Body of pancreas (tissue), 4 donors: ENCODE measurements at regions not wholly inside any gene's neighbourhood (a gene's known extent, or its start where the extent isn't known, plus 50 kb on each side); places are given as distances from the start of the nearest gene placed in this dataset.

Source experiments
- ATAC-seq: fragments of 150-250 bp; one replicate; pipeline ENCODE4 v1.9.1; 2016
- DNase-seq, 4 donors: peaks; one replicate each; pipeline ENCODE4 v3.0.0-alpha.2; 2019
- H3K27ac ChIP-seq, 4 donors: fragments of 200-600 bp; sonication (generic); 1 replicate in 3 of 4; 2 replicates in 1 of 4; pipeline versions ENCODE4 v1.5.1 to v1.6.1; 2016 to 2019; ENCODE audit warnings: mild to moderate bottlenecking in 1 of 4, mixed read lengths in 1 of 4, moderate library complexity in 1 of 4
- H3K27me3 ChIP-seq, 2 donors: fragments of 200-600 bp; sonication (generic); one replicate each; pipeline ENCODE4 v1.6.0; 2016; ENCODE audit warnings: mild to moderate bottlenecking in 1 of 2
- H3K36me3 ChIP-seq, 2 donors: fragments of 200-600 bp; sonication (generic); replicated peaks in 1 of 2; 2 replicates each; pipeline ENCODE4 v1.5.1; 2016; ENCODE audit warnings: low read depth in 2 of 2; ENCODE audit not compliant: insufficient read depth in 1 of 2
- H3K4me1 ChIP-seq: fragments of 200-600 bp; sonication (generic); one replicate; pipeline ENCODE4 v1.6.0; 2016
- H3K4me3 ChIP-seq, 2 donors: fragments of 200-600 bp; sonication (generic); 1 replicate in 1 of 2; 2 replicates in 1 of 2; pipeline ENCODE4 v1.5.1; 2016 to 2019
- H3K9me3 ChIP-seq, 3 donors: fragments of 200-600 bp; sonication (generic); 1 replicate in 2 of 3; 2 replicates in 1 of 3; pipeline ENCODE4 v1.5.1; 2016
- CTCF ChIP-seq, 7 experiments: fragments of 450-650 bp in 4 of 7; fragments of 200-600 bp in 3 of 7; sonication (generic) in 3 of 7; IDR thresholded peaks; one replicate each; pipeline ENCODE4 v1.5.1; 2016 to 2019; ENCODE audit warnings: antibody characterized with exemption in 7 of 7
- POLR2A ChIP-seq, 3 donors: fragments of 450-650 bp; IDR thresholded peaks; one replicate each; pipeline ENCODE4 v1.6.1; 2016; ENCODE audit warnings: antibody characterized with exemption in 3 of 3, mild to moderate bottlenecking in 2 of 3
- WGBS, 2 donors: methylation state at CpG; one replicate each; pipeline ENCODE4 v1.1.5; 2017; 5-methylcytosine and 5-hydroxymethylcytosine counted together
- intact Hi-C: fragments of 100-400 bp; cut with DNase I; formaldehyde crosslinking; loops from one replicate; pipeline ENCODE4 v1.15.1; 2023

GRCh38 chr15:63439536-63440264, 58.1 kb upstream of the CA12 start:
- Histone ChIP-seq H3K27me3 (no peaks in the 10 kb centered on the region), H3K4me1 (peaks cover 11% of the 10 kb centered on the region), H3K36me3 (no peaks in the 10 kb centered on the region), H3K9me3 (no peaks in the 10 kb centered on the region), H3K27ac (no peak overlapping the region), H3K4me3 (no peak overlapping the region)
- no peak for DNase-seq
- intact Hi-C loops, result no loop called here
- 75 to 82% methylated on average over 7 of the region's 7 CpGs for WGBS, 2 donors
- no peak for TF ChIP-seq POLR2A (IDR thresholded peaks at IDR 0.05)
- no peak for ATAC-seq

DNA sequence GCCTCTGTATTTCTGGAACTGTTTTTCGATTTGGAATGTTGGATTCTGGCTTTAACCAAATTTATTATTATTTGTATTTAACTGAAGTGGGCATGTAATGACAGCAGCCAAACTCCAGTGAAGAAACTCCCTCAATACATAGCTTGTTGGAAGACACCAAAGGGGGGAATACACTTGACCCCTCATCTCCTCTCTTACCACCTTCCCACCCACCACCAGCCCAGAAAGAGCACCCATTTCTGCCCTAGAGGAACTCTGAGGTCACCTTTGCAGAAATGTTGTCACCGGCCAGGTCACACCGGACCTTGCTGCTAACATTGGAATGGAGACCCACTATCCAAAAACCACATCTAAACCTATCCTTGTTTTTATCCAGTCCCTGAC, 58.6 kb upstream of the CA12 start:
- no peak for ATAC-seq
- intact Hi-C loops, result no loop called here

GRCh38 chr15:63440756-63441155, 59.1 kb upstream of the CA12 start:
- intact Hi-C loops, result no loop called here
- TF ChIP-seq CTCF (IDR thresholded peaks at IDR 0.05), result no peak
- TF ChIP-seq POLR2A (IDR thresholded peaks at IDR 0.05), result no peak
- WGBS, 2 donors, result 60 to 67% methylated on average over 6 of the region's 6 CpGs
- H3K27ac ChIP-seq, result no peak overlapping the region
- H3K9me3 ChIP-seq, result no peaks in the 10 kb centered on the region
- H3K4me1 ChIP-seq, result peaks cover 11% of the 10 kb centered on the region
- H3K27me3 ChIP-seq, result no peaks in the 10 kb centered on the region
- no peak overlapping the region for H3K4me3 ChIP-seq
- DNase-seq (no peak), ATAC-seq (no peak)
- H3K36me3 ChIP-seq, result no peaks in the 10 kb centered on the region

More for the DNA sequence above, 58.6 kb upstream of the CA12 start:
- no peak for DNase-seq
- peaks cover 11% of the 10 kb centered on the region for H3K4me1 ChIP-seq
- 77 to 88% methylated on average over 3 of the region's 3 CpGs for WGBS, 2 donors
- no peaks in the 10 kb centered on the region for H3K36me3 ChIP-seq
- no peaks in the 10 kb centered on the region for H3K9me3 ChIP-seq
- H3K27ac ChIP-seq, result no peak overlapping the region
- TF ChIP-seq CTCF (IDR thresholded peaks at IDR 0.05) (no peak), POLR2A (IDR thresholded peaks at IDR 0.05) (no peak)
- no peak overlapping the region for H3K4me3 ChIP-seq
- no peaks in the 10 kb centered on the region for H3K27me3 ChIP-seq

DNA sequence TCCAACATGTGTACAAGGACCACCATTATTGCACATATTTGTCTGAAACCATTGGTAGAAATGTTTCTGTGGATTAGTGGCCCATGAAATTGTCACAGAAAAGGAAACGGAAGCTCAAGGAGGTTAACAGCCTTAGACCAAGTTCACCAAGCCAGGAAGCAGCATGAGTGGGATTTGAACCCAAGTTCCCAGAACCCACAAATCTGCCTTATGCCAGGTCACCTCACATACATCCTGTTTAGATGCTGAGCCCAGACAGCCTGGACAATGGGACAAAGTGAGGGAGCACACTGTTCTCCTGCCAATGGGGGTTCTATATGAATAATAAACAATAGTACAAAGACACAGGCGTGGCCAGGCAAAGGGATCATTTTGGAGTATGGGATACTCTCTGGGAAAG, 59.6 kb upstream of the CA12 start:
- Histone ChIP-seq H3K4me1 (peaks cover 9% of the 10 kb centered on the region), H3K27me3 (no peaks in the 10 kb centered on the region), H3K9me3 (no peaks in the 10 kb centered on the region), H3K27ac (no peak overlapping the region), H3K4me3 (no peak overlapping the region), H3K36me3 (no peaks in the 10 kb centered on the region)
- TF ChIP-seq CTCF (IDR thresholded peaks at IDR 0.05) (no peak), POLR2A (IDR thresholded peaks at IDR 0.05) (no peak)
- 90 to 100% methylated on average over 2 of the region's 2 CpGs for WGBS, 2 donors
- DNase-seq (no peak), ATAC-seq (no peak)
- intact Hi-C loops, result no loop called here

DNA sequence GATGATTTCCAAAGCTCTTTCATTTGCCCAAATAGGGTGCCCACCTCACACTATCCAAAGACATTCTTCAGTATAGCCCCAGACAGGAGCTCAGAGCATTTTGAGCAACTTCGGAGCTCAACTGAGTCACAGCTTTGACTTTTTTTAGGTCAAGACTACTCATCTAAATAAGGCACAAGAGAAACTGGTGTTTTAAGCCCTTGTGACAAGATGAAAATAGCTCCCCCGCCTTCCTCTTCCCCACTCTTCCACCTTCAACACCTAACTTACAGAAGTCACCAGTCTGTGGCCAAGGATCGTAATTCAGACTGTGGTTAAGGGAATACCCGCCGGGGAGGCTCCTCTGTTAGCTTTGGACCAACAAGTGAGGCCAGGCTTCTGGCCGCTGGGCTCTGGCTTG, 60.4 kb upstream of the CA12 start:
- no peaks in the 10 kb centered on the region for H3K9me3 ChIP-seq
- peaks cover under 1% of the 10 kb centered on the region for H3K4me1 ChIP-seq
- H3K4me3 ChIP-seq, result no peak overlapping the region
- ATAC-seq, result no peak
- DNase-seq, result no peak
- TF ChIP-seq POLR2A (IDR thresholded peaks at IDR 0.05) (no peak), CTCF (IDR thresholded peaks at IDR 0.05) (no peak)
- no peaks in the 10 kb centered on the region for H3K27me3 ChIP-seq
- intact Hi-C loops, result no loop called here
- 89 to 94% methylated on average over 6 of the region's 6 CpGs for WGBS, 2 donors
- H3K36me3 ChIP-seq, result no peaks in the 10 kb centered on the region
- no peak overlapping the region for H3K27ac ChIP-seq
